ENCODE measurements at regions not wholly inside any gene's neighbourhood (a gene's known extent, or its start where the extent isn't known, plus 50 kb on each side); places are given as distances from the start of the nearest gene placed in this dataset.

DNA sequence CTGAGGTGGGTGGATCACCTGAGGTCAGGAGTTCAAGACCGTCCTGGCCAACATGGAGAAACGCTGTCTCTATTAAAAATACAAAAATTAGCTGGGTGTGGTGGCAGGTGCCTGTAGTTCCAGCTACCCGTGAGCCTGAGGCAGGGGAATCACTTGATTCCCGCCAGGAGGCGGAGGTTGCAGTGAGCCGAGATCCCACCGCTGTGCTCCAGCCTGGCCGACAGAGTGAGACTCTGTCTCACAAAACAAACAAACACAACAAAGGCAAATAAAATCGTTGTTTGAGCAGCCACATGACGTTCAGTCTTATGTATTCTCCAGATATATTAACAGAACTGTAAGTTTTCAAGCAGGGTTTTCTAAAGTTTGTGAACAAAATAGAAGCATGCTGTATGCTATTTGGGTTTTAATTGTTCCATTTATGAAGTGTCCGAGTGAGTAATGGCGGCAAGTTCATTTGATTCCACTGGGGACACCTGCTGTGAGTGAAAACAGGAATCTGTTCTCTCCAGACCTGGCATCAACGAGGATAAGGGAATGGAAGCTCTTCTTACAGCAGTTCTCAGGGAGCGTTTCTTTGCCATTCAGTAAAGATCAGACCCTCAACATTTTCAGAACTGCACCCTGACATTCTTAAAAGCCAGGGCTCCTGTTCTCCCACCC, 122.5 kb upstream of the PITRM1 start:
- TF ChIP-seq POLR2AphosphoS5 (IDR thresholded peaks at IDR 0.05), result no peak
- TF ChIP-seq POLR2A (IDR thresholded peaks at IDR 0.05), result no peak
- TF ChIP-seq, protein P1, sequence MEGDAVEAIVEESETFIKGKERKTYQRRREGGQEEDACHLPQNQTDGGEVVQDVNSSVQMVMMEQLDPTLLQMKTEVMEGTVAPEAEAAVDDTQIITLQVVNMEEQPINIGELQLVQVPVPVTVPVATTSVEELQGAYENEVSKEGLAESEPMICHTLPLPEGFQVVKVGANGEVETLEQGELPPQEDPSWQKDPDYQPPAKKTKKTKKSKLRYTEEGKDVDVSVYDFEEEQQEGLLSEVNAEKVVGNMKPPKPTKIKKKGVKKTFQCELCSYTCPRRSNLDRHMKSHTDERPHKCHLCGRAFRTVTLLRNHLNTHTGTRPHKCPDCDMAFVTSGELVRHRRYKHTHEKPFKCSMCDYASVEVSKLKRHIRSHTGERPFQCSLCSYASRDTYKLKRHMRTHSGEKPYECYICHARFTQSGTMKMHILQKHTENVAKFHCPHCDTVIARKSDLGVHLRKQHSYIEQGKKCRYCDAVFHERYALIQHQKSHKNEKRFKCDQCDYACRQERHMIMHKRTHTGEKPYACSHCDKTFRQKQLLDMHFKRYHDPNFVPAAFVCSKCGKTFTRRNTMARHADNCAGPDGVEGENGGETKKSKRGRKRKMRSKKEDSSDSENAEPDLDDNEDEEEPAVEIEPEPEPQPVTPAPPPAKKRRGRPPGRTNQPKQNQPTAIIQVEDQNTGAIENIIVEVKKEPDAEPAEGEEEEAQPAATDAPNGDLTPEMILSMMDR (IDR thresholded peaks at IDR 0.05), result no peak
- no peak for TF ChIP-seq EP300 (IDR thresholded peaks at IDR 0.05; ENCODE audit: low read depth)

Data from transverse colon (tissue), 4 donors.